H9 (cell line): ENCODE measurements at regions not wholly inside any gene's neighbourhood (a gene's known extent, or its start where the extent isn't known, plus 50 kb on each side); places are given as distances from the start of the nearest gene placed in this dataset.

Experiments used
- DNase-seq: peaks from one replicate; pipeline ENCODE4 v3.0.0-alpha.2; 2017
- H2AFZ ChIP-seq: one replicate; pipeline ENCODE4 v1.6.1; 2013; ENCODE audit warnings: mild to moderate bottlenecking, low read length, control low read depth, moderate library complexity
- H2AK5ac ChIP-seq: 2 replicates; pipeline ENCODE4 v1.6.1; 2013; ENCODE audit warnings: low read length, control low read depth, mixed read lengths; ENCODE audit not compliant: insufficient read length
- H2BK120ac ChIP-seq: one replicate; pipeline ENCODE4 v1.6.1; 2013; ENCODE audit warnings: low read depth, mild to moderate bottlenecking, low read length, control low read depth, inconsistent platforms; ENCODE audit not compliant: poor library complexity, severe bottlenecking
- H2BK12ac ChIP-seq: 2 replicates; pipeline ENCODE4 v1.6.1; 2013; ENCODE audit warnings: low read length, control low read depth, mixed read lengths, low read depth; ENCODE audit not compliant: insufficient read length
- H2BK15ac ChIP-seq: 2 replicates; pipeline ENCODE4 v1.6.1; 2013; ENCODE audit warnings: low read depth, low read length, control low read depth
- H2BK20ac ChIP-seq: one replicate; pipeline ENCODE4 v1.6.1; 2013; ENCODE audit warnings: low read depth, mild to moderate bottlenecking, low read length, control low read depth, inconsistent platforms; ENCODE audit not compliant: poor library complexity, severe bottlenecking
- H2BK5ac ChIP-seq: 2 replicates; pipeline ENCODE4 v1.6.1; 2013; ENCODE audit warnings: low read length, control low read depth, mixed read lengths; ENCODE audit not compliant: insufficient read length
- H3K14ac ChIP-seq: 2 replicates; pipeline ENCODE4 v1.6.1; 2013; ENCODE audit warnings: low read length, control low read depth; ENCODE audit not compliant: insufficient read depth
- H3K18ac ChIP-seq: 2 replicates; pipeline ENCODE4 v1.6.1; 2013; ENCODE audit warnings: low read depth, mild to moderate bottlenecking, mixed read lengths, low read length, control low read depth; ENCODE audit not compliant: insufficient read length
- H3K23ac ChIP-seq: 2 replicates; pipeline ENCODE4 v1.6.1; 2013; ENCODE audit warnings: low read length, control low read depth, mixed read lengths, low read depth; ENCODE audit not compliant: insufficient read length
- H3K23me2 ChIP-seq: 2 replicates; pipeline ENCODE4 v1.6.1; 2013; ENCODE audit warnings: low read depth, mild to moderate bottlenecking, mixed read lengths, low read length, control low read depth; ENCODE audit not compliant: insufficient read length, poor library complexity, severe bottlenecking
- H3K27ac ChIP-seq: 2 replicates; pipeline ENCODE4 v1.5.1; 2013; ENCODE audit warnings: low read length, control low read depth, mixed read lengths, low read depth; ENCODE audit not compliant: insufficient read length
- H3K27me3 ChIP-seq: 2 replicates; pipeline ENCODE4 v1.6.1; 2013; ENCODE audit warnings: low read length, control low read depth, inconsistent platforms; ENCODE audit not compliant: insufficient read depth
- H3K4ac ChIP-seq: 2 replicates; pipeline ENCODE4 v1.6.1; 2013; ENCODE audit warnings: low read depth, mild to moderate bottlenecking, control low read depth, inconsistent platforms, low read length, moderate library complexity
- H3K4me1 ChIP-seq: 2 replicates; pipeline ENCODE4 v1.6.1; 2013; ENCODE audit warnings: low read length, control low read depth, inconsistent platforms; ENCODE audit not compliant: insufficient read depth
- H3K4me2 ChIP-seq: 2 replicates; pipeline ENCODE4 v1.6.1; 2013; ENCODE audit warnings: low read length, control low read depth, mixed read lengths; ENCODE audit not compliant: insufficient read length, insufficient read depth
- H3K56ac ChIP-seq: 2 replicates; pipeline ENCODE4 v1.6.1; 2013; ENCODE audit warnings: low read depth, mild to moderate bottlenecking, mixed read lengths, low read length, control low read depth; ENCODE audit not compliant: insufficient read length
- H3K79me1 ChIP-seq: 2 replicates; pipeline ENCODE4 v1.6.1; 2013; ENCODE audit warnings: low read depth, mild to moderate bottlenecking, moderate library complexity, low read length, control low read depth, inconsistent platforms; ENCODE audit not compliant: insufficient read depth, poor library complexity, severe bottlenecking
- H3K79me2 ChIP-seq: 2 replicates; pipeline ENCODE4 v1.6.1; 2013; ENCODE audit warnings: low read length, control low read depth, inconsistent platforms; ENCODE audit not compliant: insufficient read depth
- H3K9ac ChIP-seq: 2 replicates; pipeline ENCODE4 v1.6.1; 2013; ENCODE audit warnings: low read length, control low read depth, mixed read lengths; ENCODE audit not compliant: insufficient read length; ENCODE audit errors: extremely low read depth
- H3K9me3 ChIP-seq: one replicate; pipeline ENCODE4 v1.6.1; 2013; ENCODE audit warnings: low read depth, low read length, inconsistent platforms; ENCODE audit not compliant: control insufficient read depth
- H3T11ph ChIP-seq: one replicate; pipeline ENCODE4 v1.6.1; 2013; ENCODE audit warnings: mild to moderate bottlenecking, low read length, control low read depth, inconsistent platforms
- H4K20me1 ChIP-seq: one replicate; pipeline ENCODE4 v1.6.1; 2013; ENCODE audit not compliant: control insufficient read depth, insufficient read length, insufficient read depth
- H4K5ac ChIP-seq: 2 replicates; pipeline ENCODE4 v1.6.1; 2013; ENCODE audit warnings: low read depth, mild to moderate bottlenecking, mixed read lengths, low read length, control low read depth; ENCODE audit not compliant: insufficient read length
- H4K8ac ChIP-seq: replicated peaks from 2 replicates; pipeline ENCODE4 v1.6.1; 2013; ENCODE audit warnings: low read length, control low read depth, mixed read lengths, low read depth; ENCODE audit not compliant: insufficient read length
- H4K91ac ChIP-seq: 2 replicates; pipeline ENCODE4 v1.6.1; 2013; ENCODE audit warnings: low read depth, mild to moderate bottlenecking, moderate library complexity, mixed read lengths, low read length, control low read depth; ENCODE audit not compliant: insufficient read length
- H3K27ac Mint-ChIP-seq, 3 experiments: 2 replicates in 2 of 3; 3 replicates in 1 of 3; pipeline ENCODE4 v1.8.0; 2020 to 2021; ENCODE audit warnings: mixed read lengths in 3 of 3, mild to moderate bottlenecking in 1 of 3, moderate library complexity in 1 of 3
- H3K27me3 Mint-ChIP-seq: 2 replicates; pipeline ENCODE4 v1.8.0; 2021; ENCODE audit warnings: low read depth, mild to moderate bottlenecking, moderate library complexity, mixed read lengths
- H3K36me3 Mint-ChIP-seq, 3 experiments: 2 replicates in 2 of 3; 3 replicates in 1 of 3; pipeline ENCODE4 v1.8.0; 2020 to 2021; ENCODE audit warnings: low read depth in 3 of 3, mixed read lengths in 3 of 3; ENCODE audit not compliant: insufficient read depth in 1 of 3
- H3K4me1 Mint-ChIP-seq, 2 experiments: 2 replicates each; pipeline ENCODE4 v1.8.0; 2020; ENCODE audit warnings: mixed read lengths in 2 of 2
- H3K4me3 Mint-ChIP-seq, 2 experiments: 2 replicates in 1 of 2; 3 replicates in 1 of 2; pipeline ENCODE4 v1.8.0; 2020 to 2021; ENCODE audit warnings: mild to moderate bottlenecking in 2 of 2, mixed read lengths in 2 of 2, moderate library complexity in 1 of 2
- H3K9me3 Mint-ChIP-seq, 2 experiments: 2 replicates in 1 of 2; 3 replicates in 1 of 2; pipeline ENCODE4 v1.8.0; 2020; ENCODE audit warnings: mild to moderate bottlenecking in 2 of 2, mixed read lengths in 2 of 2, moderate library complexity in 1 of 2
- CTCF ChIP-seq: fragments of 200-600 bp; sonication (generic); conservative IDR thresholded peaks from 3 replicates; pipeline ENCODE4 v1.8.0; 2021; ENCODE audit warnings: antibody characterized with exemption, mild to moderate bottlenecking
- WGBS: extraction: QIAGEN DNeasy Blood & Tissue Kit; methylation state at CpG from one replicate; pipeline ENCODE4 v1.1.7; 2013; ENCODE audit warnings: missing lambda C conversion rate, low lambda C conversion rate, mixed read lengths; ENCODE audit not compliant: insufficient read length; ENCODE audit errors: extremely low coverage; 5-methylcytosine and 5-hydroxymethylcytosine counted together

- no peaks in the 10 kb centered on the region for H3K9me3 ChIP-seq
- H2BK5ac ChIP-seq = no peak overlapping the region
- no peak overlapping the region for H3K9ac ChIP-seq
- no peak overlapping the region for H2AFZ ChIP-seq
- no peak overlapping the region for H3K4ac ChIP-seq
- no peak overlapping the region for H3K14ac ChIP-seq
- no peak overlapping the region for H3K27ac ChIP-seq
- Mint-ChIP-seq H3K4me3 (no peak overlapping the region), H3K36me3 (no peaks in the 10 kb centered on the region), H3K27ac (no peak overlapping the region), H3K4me1 (no peaks in the 10 kb centered on the region), H3K9me3 (peaks cover 0 to 1% of the 10 kb centered on the region in 2 experiments; a peak in 1 of 5 replicates), H3K27me3 (no peaks in the 10 kb centered on the region)
- no peaks in the 10 kb centered on the region for H4K20me1 ChIP-seq
- no peak overlapping the region for H2BK20ac ChIP-seq
- no peak overlapping the region for H3K56ac ChIP-seq
- H3K4me2 ChIP-seq = no peak overlapping the region
- H3K79me1 ChIP-seq = no peaks in the 10 kb centered on the region
- WGBS = no CpG with 5 or more reads among the region's 4 CpGs
- H2AK5ac ChIP-seq = no peak overlapping the region
- H3K23me2 ChIP-seq = no peaks in the 10 kb centered on the region
- H2BK120ac ChIP-seq = no peak overlapping the region
- H4K5ac ChIP-seq = no peak overlapping the region
- no peak for DNase-seq
- H3K4me1 ChIP-seq = no peaks in the 10 kb centered on the region
- H3T11ph ChIP-seq = no peak overlapping the region
- H3K79me2 ChIP-seq = no peaks in the 10 kb centered on the region
- no peak overlapping the region for H4K8ac ChIP-seq
- no peak overlapping the region for H2BK12ac ChIP-seq
- H2BK15ac ChIP-seq = no peak overlapping the region
- H3K23ac ChIP-seq = no peak overlapping the region
- H4K91ac ChIP-seq = no peak overlapping the region
- no peak overlapping the region for H3K18ac ChIP-seq
- no peak for TF ChIP-seq CTCF
- H3K27me3 ChIP-seq = no peaks in the 10 kb centered on the region
Measured at GRCh38 chr7:145183069-145183468, 347.2 kb upstream of the TPK1 start.
